H1 (cell line): ENCODE measurements at regions not wholly inside any gene's neighbourhood (a gene's known extent, or its start where the extent isn't known, plus 50 kb on each side); places are given as distances from the start of the nearest gene placed in this dataset.

Source experiments
- CTCF ChIA-PET: fragments of 300-600 bp; sonication (Branson Sonifier 250); formaldehyde crosslinking; loops from one replicate; lab custom pipeline; 2021; ENCODE audit not compliant: partially characterized antibody; lab: Charles Lee
- POLR2A ChIA-PET: fragments of 300-600 bp; sonication (Branson Sonifier 250); formaldehyde crosslinking; loops from one replicate; lab custom pipeline; 2021; ENCODE audit warnings: inconsistent platforms; ENCODE audit not compliant: partially characterized antibody; lab: Charles Lee
- DNase-seq, 2 experiments: peaks; one replicate each; pipeline versions ENCODE4 v3.0.0 to v3.0.0-alpha.2; 2010 to 2022; ENCODE audit warnings: low spot score in 2 of 2, low read depth in 1 of 2, mixed read lengths in 1 of 2
- FAIRE-seq: peaks from 2 replicates; lab custom pipeline; 2011; peaks lifted over from hg19 to GRCh38; lab: Jason Lieb, UNC
- H2AFZ ChIP-seq: 2 replicates; pipeline ENCODE4 v1.8.1; 2012; ENCODE audit warnings: low read length, inconsistent platforms
- H2AK5ac ChIP-seq: 2 replicates; pipeline ENCODE4 v1.6.1; 2013; ENCODE audit warnings: low read depth, low read length
- H2BK120ac ChIP-seq: replicated peaks from 2 replicates; pipeline ENCODE3; 2013; ENCODE audit warnings: low read depth, low read length, inconsistent platforms
- H2BK12ac ChIP-seq: 2 replicates; pipeline ENCODE4 v1.6.1; 2013; ENCODE audit warnings: low read depth, low read length
- H2BK15ac ChIP-seq: 2 replicates; pipeline ENCODE4 v1.6.1; 2013; ENCODE audit warnings: low read length
- H2BK20ac ChIP-seq: 2 replicates; pipeline ENCODE4 v1.6.1; 2013; ENCODE audit warnings: low read length
- H2BK5ac ChIP-seq: 2 replicates; pipeline ENCODE4 v1.6.1; 2013; ENCODE audit warnings: low read depth, low read length
- H3K14ac ChIP-seq: 2 replicates; pipeline ENCODE4 v1.6.1; 2013; ENCODE audit warnings: inconsistent platforms; ENCODE audit not compliant: insufficient read length
- H3K18ac ChIP-seq: 2 replicates; pipeline ENCODE4 v1.6.1; 2013; ENCODE audit warnings: low read length; ENCODE audit errors: extremely low read depth
- H3K23ac ChIP-seq: 2 replicates; pipeline ENCODE4 v1.6.1; 2013; ENCODE audit warnings: inconsistent platforms; ENCODE audit not compliant: insufficient read length
- H3K23me2 ChIP-seq: 2 replicates; pipeline ENCODE4 v1.6.1; 2013; ENCODE audit warnings: low read depth, low read length
- H3K27ac ChIP-seq: 2 replicates; pipeline ENCODE4 v1.6.1; 2011; ENCODE audit warnings: low read depth, low read length, inconsistent platforms
- H3K27me3 ChIP-seq, 4 experiments: replicated peaks in 1 of 4; 1 replicate in 1 of 4; 2 replicates in 3 of 4; pipeline versions ENCODE4 v1.6.1 to v1.8.1; 2011 to 2013; ENCODE audit warnings: low read length in 3 of 4, mild to moderate bottlenecking in 3 of 4, inconsistent platforms in 2 of 4, mixed read lengths in 2 of 4, moderate library complexity in 1 of 4; ENCODE audit not compliant: control insufficient read depth in 3 of 4, insufficient read depth in 3 of 4; ENCODE audit errors: extremely low read depth in 1 of 4
- H3K36me3 ChIP-seq, 4 experiments: 2 replicates each; pipeline versions ENCODE4 v1.6.1 to v1.8.1; 2011 to 2013; ENCODE audit warnings: mild to moderate bottlenecking in 4 of 4, low read length in 3 of 4, moderate library complexity in 2 of 4, control low read depth in 1 of 4, inconsistent platforms in 1 of 4; ENCODE audit not compliant: insufficient read depth in 4 of 4, control insufficient read depth in 2 of 4
- H3K4ac ChIP-seq: replicated peaks from 2 replicates; pipeline ENCODE3; 2013; ENCODE audit warnings: low read length, low read depth, mixed read lengths, inconsistent platforms; ENCODE audit not compliant: insufficient read length
- H3K4me1 ChIP-seq, 4 experiments: replicated peaks in 1 of 4; 1 replicate in 1 of 4; 2 replicates in 3 of 4; pipeline versions ENCODE4 v1.6.1 to v1.8.1; 2011 to 2013; ENCODE audit warnings: low read length in 3 of 4, inconsistent platforms in 2 of 4, mixed read lengths in 1 of 4; ENCODE audit not compliant: insufficient read depth in 4 of 4, control insufficient read depth in 3 of 4
- H3K4me2 ChIP-seq, 2 experiments: 2 replicates each; pipeline versions ENCODE4 v1.6.1 to v1.8.1; 2011 to 2013; ENCODE audit warnings: low read depth in 2 of 2, low read length in 2 of 2, control low read depth in 1 of 2, inconsistent platforms in 1 of 2, mild to moderate bottlenecking in 1 of 2; ENCODE audit not compliant: insufficient read depth in 1 of 2
- H3K4me3 ChIP-seq, 4 experiments: fragments of 200-600, 300-600 bp in 1 of 4; sonication (generic), shearing (Covaris generic), sonication (Bioruptor Twin) in 1 of 4; 2 replicates each; pipeline versions ENCODE4 v1.5.1 to v1.8.1; 2011 to 2016; ENCODE audit warnings: low read length in 4 of 4, low read depth in 3 of 4, control low read depth in 2 of 4, inconsistent platforms in 2 of 4, mild to moderate bottlenecking in 2 of 4, mixed read lengths in 1 of 4, moderate library complexity in 1 of 4; ENCODE audit not compliant: insufficient read depth in 2 of 4; ENCODE audit errors: extremely low read depth in 1 of 4
- H3K56ac ChIP-seq: replicated peaks from 2 replicates; pipeline ENCODE3; 2013; ENCODE audit warnings: low read depth, mild to moderate bottlenecking, mixed read lengths, low read length, inconsistent platforms; ENCODE audit not compliant: insufficient read length
- H3K79me1 ChIP-seq: 2 replicates; pipeline ENCODE4 v1.6.1; 2013; ENCODE audit warnings: low read depth, low read length, control low read depth
- H3K79me2 ChIP-seq, 2 experiments: 2 replicates each; pipeline versions ENCODE4 v1.6.1 to v1.8.1; 2012 to 2013; ENCODE audit warnings: low read length in 2 of 2, mild to moderate bottlenecking in 2 of 2, inconsistent platforms in 1 of 2; ENCODE audit not compliant: insufficient read depth in 2 of 2, control insufficient read depth in 1 of 2
- H3K9ac ChIP-seq, 4 experiments: replicated peaks in 1 of 4; 1 replicate in 1 of 4; 2 replicates in 3 of 4; pipeline versions ENCODE4 v1.6.1 to v1.8.1; 2011 to 2013; ENCODE audit warnings: low read depth in 3 of 4, low read length in 3 of 4, control low read depth in 2 of 4, mild to moderate bottlenecking in 2 of 4, moderate library complexity in 2 of 4, inconsistent platforms in 1 of 4; ENCODE audit errors: extremely low read depth in 1 of 4
- H3K9me3 ChIP-seq, 2 experiments: 2 replicates each; pipeline versions ENCODE4 v1.6.1 to v1.8.1; 2012 to 2013; ENCODE audit warnings: mild to moderate bottlenecking in 2 of 2, moderate library complexity in 2 of 2, control low read depth in 1 of 2, inconsistent platforms in 1 of 2, low read depth in 1 of 2, low read length in 1 of 2, mixed read lengths in 1 of 2; ENCODE audit not compliant: insufficient read depth in 2 of 2
- H4K20me1 ChIP-seq, 2 experiments: replicated peaks in 1 of 2; 2 replicates each; pipeline versions ENCODE3 to v1.8.1; 2011 to 2013; ENCODE audit warnings: inconsistent platforms in 2 of 2, low read length in 2 of 2, mild to moderate bottlenecking in 1 of 2; ENCODE audit not compliant: insufficient read depth in 2 of 2, control insufficient read depth in 1 of 2
- H4K5ac ChIP-seq: 2 replicates; pipeline ENCODE4 v1.6.1; 2013; ENCODE audit warnings: low read length, low read depth, mixed read lengths, inconsistent platforms; ENCODE audit not compliant: insufficient read length
- H4K8ac ChIP-seq: 2 replicates; pipeline ENCODE4 v1.8.0; 2013; ENCODE audit warnings: mild to moderate bottlenecking, moderate library complexity, low read length, inconsistent platforms; ENCODE audit not compliant: insufficient read depth; ENCODE audit errors: extremely low read depth
- H4K91ac ChIP-seq: replicated peaks from 2 replicates; pipeline ENCODE3; 2013; ENCODE audit warnings: low read length, mixed read lengths, inconsistent platforms; ENCODE audit not compliant: insufficient read length
- CBX8 ChIP-seq: fragments of 300-800, 300-1000 bp; sonication (generic); IDR thresholded peaks from 2 replicates; pipeline ENCODE4 v1.7.1; 2016; ENCODE audit warnings: low read depth, low read length, borderline replicate concordance
- CHD2 ChIP-seq: IDR thresholded peaks from 2 replicates; pipeline ENCODE4 v1.6.1; 2012; ENCODE audit warnings: low read length, improper control_type of control experiment
- GABPA ChIP-seq: IDR thresholded peaks from 2 replicates; pipeline ENCODE4 v1.6.1; 2011; ENCODE audit warnings: mild to moderate bottlenecking, low read length, moderate library complexity, borderline replicate concordance; ENCODE audit not compliant: insufficient read depth
- RAD21 ChIP-seq, 2 experiments: IDR thresholded peaks in 1 of 2; conservative IDR thresholded peaks in 1 of 2; 2 replicates each; pipeline ENCODE4 v1.6.1; 2011; ENCODE audit warnings: low read depth in 2 of 2, low read length in 2 of 2, improper control_type of control experiment in 1 of 2, inconsistent platforms in 1 of 2, mild to moderate bottlenecking in 1 of 2, moderate library complexity in 1 of 2
- SRF ChIP-seq: IDR thresholded peaks from 2 replicates; pipeline ENCODE4 v1.6.1; 2011; ENCODE audit warnings: mild to moderate bottlenecking, low read depth, low read length, moderate library complexity
- WGBS, 2 experiments: shearing (Covaris generic) in 1 of 2; methylation state at CpG; one replicate each; pipeline versions ENCODE4 v1.1.6 to v1.1.7; 2013 to 2015; ENCODE audit warnings: low lambda C conversion rate in 2 of 2, mixed read lengths in 2 of 2, inconsistent platforms in 1 of 2, low coverage in 1 of 2, missing lambda C conversion rate in 1 of 2; ENCODE audit not compliant: insufficient replicate concordance in 2 of 2, insufficient coverage in 1 of 2, insufficient read length in 1 of 2; ENCODE audit errors: extremely low coverage in 1 of 2, missing lambda C conversion rate in 1 of 2; 5-methylcytosine and 5-hydroxymethylcytosine counted together

DNA sequence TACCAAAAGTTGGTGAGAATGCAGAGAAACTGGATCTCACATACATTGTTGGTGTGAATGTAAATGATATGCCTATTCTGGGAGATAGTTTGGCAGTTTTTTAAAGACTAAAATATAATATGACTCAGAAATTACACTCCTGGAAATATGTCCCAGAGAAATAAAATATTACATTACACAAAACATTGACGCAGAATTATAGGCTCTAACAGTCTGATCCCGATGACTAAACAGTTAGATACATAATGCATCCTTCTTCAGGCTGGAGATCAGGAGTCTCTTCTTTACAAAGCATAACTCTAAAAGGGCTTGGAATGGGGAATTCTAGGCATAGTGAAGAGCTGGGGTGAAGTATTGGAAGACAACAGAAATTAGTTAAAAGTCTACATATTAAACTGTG is 586.2 kb upstream of the NECTIN3 start:
- WGBS, 2 experiments, result 89% methylated on average over 2 of the region's 2 CpGs; no CpG with 5 or more reads in 1 of the 2 experiments
- CTCF ChIA-PET, result no interaction called here

More for the DNA sequence above, 586.2 kb upstream of the NECTIN3 start:
- no peak overlapping the region for H2BK120ac ChIP-seq
- FAIRE-seq, result no peak
- TF ChIP-seq SRF (no peak), CBX8 (no peak), GABPA (no peak), RAD21 (IDR thresholded peaks at IDR 0.05 in 1 of 2, conservative IDR thresholded peaks at IDR 0.05 in 1 of 2; ENCODE audit: low read depth in 2 of 2, low read length in 2 of 2) (no peak), CHD2 (no peak)
- TF ChIP-seq, all 59 proteins: peak for 0
- Histone ChIP-seq H2AFZ (no peak overlapping the region), H3K4ac (no peak overlapping the region), H2BK5ac (no peak overlapping the region), H3K27me3 (no peaks in the 10 kb centered on the region), H2AK5ac (no peak overlapping the region), H3K23me2 (no peaks in the 10 kb centered on the region), H3K9me3 (peaks cover 0 to 8% of the 10 kb centered on the region in 2 experiments; a peak in 2 of 4 replicates), H3K79me1 (no peaks in the 10 kb centered on the region), H3K23ac (no peak overlapping the region), H4K5ac (no peak overlapping the region), H3K9ac (no peak overlapping the region), H4K91ac (no peak overlapping the region), H3K4me1 (no peaks in the 10 kb centered on the region), H3K79me2 (no peaks in the 10 kb centered on the region), H3K18ac (no peak overlapping the region), H3K4me3 (no peak overlapping the region), H3K4me2 (no peak overlapping the region), H2BK15ac (no peak overlapping the region), H4K20me1 (no peaks in the 10 kb centered on the region), H4K8ac (no peak overlapping the region), H3K27ac (no peak overlapping the region), H3K36me3 (no peaks in the 10 kb centered on the region), H3K56ac (no peak overlapping the region), H3K14ac (no peak overlapping the region), H2BK12ac (no peak overlapping the region), H2BK20ac (no peak overlapping the region)
- POLR2A ChIA-PET, result no interaction called here
- DNase-seq, result no peak
